Ovary (tissue), 3 donors: ENCODE measurements at regions not wholly inside any gene's neighbourhood (a gene's known extent, or its start where the extent isn't known, plus 50 kb on each side); places are given as distances from the start of the nearest gene placed in this dataset.

ENCODE experiments used
- CTCF ChIP-seq, 3 donors: fragments of 450-650 bp in 2 of 3; fragments of 200-600 bp in 1 of 3; IDR thresholded peaks; one replicate each; pipeline versions ENCODE4 v1.5.1 to v1.8.0; 2016 to 2022; ENCODE audit warnings: antibody characterized with exemption in 3 of 3, mild to moderate bottlenecking in 1 of 3
- POLR2A ChIP-seq: fragments of 450-650 bp; IDR thresholded peaks from one replicate; pipeline ENCODE4 v1.6.1; 2017; ENCODE audit warnings: antibody characterized with exemption, mild to moderate bottlenecking, moderate library complexity
- donor health status: DM: no; HTN: no; CAD: no.

- TF ChIP-seq POLR2A (no peak), CTCF (IDR thresholded peaks at IDR 0.05) (no peak)
Observed at GRCh38 chr7:89477991-89478390, 676.3 kb upstream of the STEAP1 start.
